Body of pancreas (tissue), 4 donors: ENCODE measurements at regions not wholly inside any gene's neighbourhood (a gene's known extent, or its start where the extent isn't known, plus 50 kb on each side); places are given as distances from the start of the nearest gene placed in this dataset.
"Not testable (repeated sequence)": the region's sequence is repeated elsewhere in the genome, so short reads cannot be mapped to it uniquely, and the experiment has no call there.

Experiments
- ATAC-seq: fragments of 150-250 bp; one replicate; pipeline ENCODE4 v1.9.1; 2016
- DNase-seq, 4 donors: peaks; one replicate each; pipeline ENCODE4 v3.0.0-alpha.2; 2019
- H3K27ac ChIP-seq, 4 donors: fragments of 200-600 bp; sonication (generic); 1 replicate in 3 of 4; 2 replicates in 1 of 4; pipeline versions ENCODE4 v1.5.1 to v1.6.1; 2016 to 2019; ENCODE audit warnings: mild to moderate bottlenecking in 1 of 4, mixed read lengths in 1 of 4, moderate library complexity in 1 of 4
- H3K27me3 ChIP-seq, 2 donors: fragments of 200-600 bp; sonication (generic); one replicate each; pipeline ENCODE4 v1.6.0; 2016; ENCODE audit warnings: mild to moderate bottlenecking in 1 of 2
- H3K36me3 ChIP-seq, 2 donors: fragments of 200-600 bp; sonication (generic); replicated peaks in 1 of 2; 2 replicates each; pipeline ENCODE4 v1.5.1; 2016; ENCODE audit warnings: low read depth in 2 of 2; ENCODE audit not compliant: insufficient read depth in 1 of 2
- H3K4me1 ChIP-seq: fragments of 200-600 bp; sonication (generic); one replicate; pipeline ENCODE4 v1.6.0; 2016
- H3K4me3 ChIP-seq, 2 donors: fragments of 200-600 bp; sonication (generic); 1 replicate in 1 of 2; 2 replicates in 1 of 2; pipeline ENCODE4 v1.5.1; 2016 to 2019
- H3K9me3 ChIP-seq, 3 donors: fragments of 200-600 bp; sonication (generic); 1 replicate in 2 of 3; 2 replicates in 1 of 3; pipeline ENCODE4 v1.5.1; 2016
- POLR2A ChIP-seq, 3 donors: fragments of 450-650 bp; IDR thresholded peaks; one replicate each; pipeline ENCODE4 v1.6.1; 2016; ENCODE audit warnings: antibody characterized with exemption in 3 of 3, mild to moderate bottlenecking in 2 of 3
- WGBS, 2 donors: methylation state at CpG; one replicate each; pipeline ENCODE4 v1.1.5; 2017; 5-methylcytosine and 5-hydroxymethylcytosine counted together
- intact Hi-C: fragments of 100-400 bp; cut with DNase I; formaldehyde crosslinking; loops from one replicate; pipeline ENCODE4 v1.15.1; 2023
- TF ChIP-seq, protein P1 (sequence below), 7 experiments: fragments of 450-650 bp in 4 of 7; fragments of 200-600 bp in 3 of 7; sonication (generic) in 3 of 7; IDR thresholded peaks; one replicate each; pipeline ENCODE4 v1.5.1; 2016 to 2019; ENCODE audit warnings: antibody characterized with exemption in 7 of 7

DNA sequence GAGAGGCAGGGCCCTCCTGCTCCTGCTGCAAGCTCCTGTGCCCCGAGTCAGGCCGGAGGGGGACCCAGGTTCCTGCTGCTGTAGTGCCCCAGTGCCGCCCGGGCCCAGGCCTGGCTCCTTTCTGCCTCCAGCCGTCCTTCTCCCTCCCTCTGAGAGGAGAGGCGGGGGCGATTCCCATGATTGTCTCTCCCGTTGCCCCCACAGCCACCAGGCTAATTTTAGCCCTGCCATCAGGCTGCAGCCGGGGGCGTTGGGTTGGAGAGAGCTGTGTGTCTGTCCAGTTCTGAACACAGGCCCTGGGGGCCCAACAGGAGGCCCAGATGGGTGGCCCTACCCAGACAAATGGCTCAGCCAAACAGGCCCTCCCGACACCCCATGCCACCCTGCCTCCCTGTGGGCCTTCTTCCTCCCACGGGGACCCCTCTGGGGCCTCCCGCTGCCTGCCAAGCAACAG, 214.8 kb downstream of the TBC1D2B start:
- ATAC-seq (no peak), DNase-seq (peak in 1 of 4 donors; percentile 5)
- 71 to 80% methylated on average over 9 of the region's 13 CpGs for WGBS, 2 donors

DNA sequence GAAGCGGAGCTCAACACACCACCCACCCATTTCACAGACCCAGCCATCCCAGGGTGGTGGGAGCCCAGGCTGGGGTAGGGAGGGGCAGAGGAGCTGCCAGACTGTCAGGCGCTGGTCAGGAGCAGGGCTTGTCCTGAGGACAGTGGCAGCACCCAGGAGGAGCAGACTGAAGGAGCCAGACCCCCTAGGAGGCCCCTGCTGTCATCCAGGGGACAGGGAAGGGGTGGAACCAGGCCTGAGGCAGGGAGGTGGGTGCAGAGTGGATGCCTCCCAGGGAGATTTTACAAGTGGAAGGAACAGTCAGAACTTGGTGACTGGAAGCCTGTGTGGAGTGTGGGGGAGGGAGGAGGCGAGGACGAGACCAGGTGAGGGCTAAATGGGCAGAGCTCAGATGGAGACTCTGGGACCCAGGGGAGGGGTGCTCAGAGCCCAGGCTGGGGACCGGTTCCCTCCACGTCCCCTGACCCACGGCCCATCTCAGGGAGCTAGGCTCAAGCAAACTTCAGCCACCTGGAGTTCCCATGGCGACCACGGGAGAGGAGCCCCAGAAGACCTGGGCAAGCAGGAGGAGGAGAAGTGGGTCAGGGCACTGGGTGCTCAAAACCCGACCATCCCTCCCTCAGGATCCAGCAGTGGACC, 215.4 kb downstream of the TBC1D2B start:
- 74 to 75% methylated on average over 10 of the region's 10 CpGs for WGBS, 2 donors
- ATAC-seq, intact Hi-C loops: not testable (repeated sequence)

More for the DNA sequence above, 214.8 kb downstream of the TBC1D2B start:
- H3K4me3 ChIP-seq: no peak overlapping the region
- H3K4me1 ChIP-seq: peaks cover 20% of the 10 kb centered on the region
- H3K27me3 ChIP-seq: no peaks in the 10 kb centered on the region
- no peaks in the 10 kb centered on the region for H3K9me3 ChIP-seq
- no peaks in the 10 kb centered on the region for H3K36me3 ChIP-seq
- no peak for TF ChIP-seq POLR2A (IDR thresholded peaks at IDR 0.05)
- TF ChIP-seq, protein P1, sequence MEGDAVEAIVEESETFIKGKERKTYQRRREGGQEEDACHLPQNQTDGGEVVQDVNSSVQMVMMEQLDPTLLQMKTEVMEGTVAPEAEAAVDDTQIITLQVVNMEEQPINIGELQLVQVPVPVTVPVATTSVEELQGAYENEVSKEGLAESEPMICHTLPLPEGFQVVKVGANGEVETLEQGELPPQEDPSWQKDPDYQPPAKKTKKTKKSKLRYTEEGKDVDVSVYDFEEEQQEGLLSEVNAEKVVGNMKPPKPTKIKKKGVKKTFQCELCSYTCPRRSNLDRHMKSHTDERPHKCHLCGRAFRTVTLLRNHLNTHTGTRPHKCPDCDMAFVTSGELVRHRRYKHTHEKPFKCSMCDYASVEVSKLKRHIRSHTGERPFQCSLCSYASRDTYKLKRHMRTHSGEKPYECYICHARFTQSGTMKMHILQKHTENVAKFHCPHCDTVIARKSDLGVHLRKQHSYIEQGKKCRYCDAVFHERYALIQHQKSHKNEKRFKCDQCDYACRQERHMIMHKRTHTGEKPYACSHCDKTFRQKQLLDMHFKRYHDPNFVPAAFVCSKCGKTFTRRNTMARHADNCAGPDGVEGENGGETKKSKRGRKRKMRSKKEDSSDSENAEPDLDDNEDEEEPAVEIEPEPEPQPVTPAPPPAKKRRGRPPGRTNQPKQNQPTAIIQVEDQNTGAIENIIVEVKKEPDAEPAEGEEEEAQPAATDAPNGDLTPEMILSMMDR (IDR thresholded peaks at IDR 0.05): no peak
- intact Hi-C loops: no loop called here
- H3K27ac ChIP-seq: no peak overlapping the region

DNA sequence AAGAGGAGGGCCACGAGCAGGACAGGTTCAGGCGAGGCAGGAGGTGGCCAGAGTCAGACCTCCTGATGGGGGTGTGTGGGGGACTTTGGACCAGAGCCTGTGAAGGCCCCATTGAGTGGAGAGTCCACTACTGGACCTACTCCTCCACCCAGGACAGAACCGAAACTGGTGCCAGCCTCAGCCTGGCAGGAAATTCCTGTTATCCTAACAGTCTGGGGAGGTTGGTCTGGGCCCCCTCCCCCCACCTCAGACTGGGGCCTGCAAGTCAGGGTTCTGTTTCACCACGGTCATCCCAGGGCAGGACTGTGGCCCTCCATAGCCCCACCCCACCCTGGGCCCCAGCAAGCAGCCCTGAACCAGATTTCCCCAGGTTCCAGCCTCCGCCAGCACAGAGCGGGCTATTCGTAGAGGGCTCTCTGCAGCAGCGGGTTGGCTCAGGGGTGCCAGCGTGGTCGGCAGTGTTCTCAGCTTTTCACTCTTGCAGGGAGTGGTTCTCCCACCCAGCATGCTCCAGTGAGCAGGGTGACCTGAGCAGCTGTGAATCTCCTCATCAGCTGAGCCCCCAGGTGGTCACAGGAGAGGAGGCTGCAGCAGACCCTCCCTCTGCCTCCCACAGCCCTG, 217.3 kb downstream of the TBC1D2B start:
- H3K27ac ChIP-seq: peak overlapping the region in 2 of 4 donors; percentile 69 to 72
- no peak for ATAC-seq
- no peaks in the 10 kb centered on the region for H3K9me3 ChIP-seq
- H3K4me1 ChIP-seq: peaks cover 20% of the 10 kb centered on the region
- TF ChIP-seq, protein P1 (IDR thresholded peaks at IDR 0.05): no peak
- no peak for TF ChIP-seq POLR2A (IDR thresholded peaks at IDR 0.05)
- no peak overlapping the region for H3K4me3 ChIP-seq
- peak in 2 of 4 donors; percentile 4 to 10 for DNase-seq
- no peaks in the 10 kb centered on the region for H3K27me3 ChIP-seq
- no peaks in the 10 kb centered on the region for H3K36me3 ChIP-seq
- 76 to 81% methylated on average over 3 to 10 of the region's 10 CpGs for WGBS, 2 donors
- intact Hi-C loops: no loop called here

More for the DNA sequence above, 215.4 kb downstream of the TBC1D2B start:
- H3K9me3 ChIP-seq, H3K36me3 ChIP-seq, H3K4me3 ChIP-seq, H3K27ac ChIP-seq, H3K27me3 ChIP-seq: not testable (repeated sequence)
- H3K4me1 ChIP-seq: peaks cover 20% of the 10 kb centered on the region
- peak in 1 of 4 donors; percentile 7 for DNase-seq

DNA sequence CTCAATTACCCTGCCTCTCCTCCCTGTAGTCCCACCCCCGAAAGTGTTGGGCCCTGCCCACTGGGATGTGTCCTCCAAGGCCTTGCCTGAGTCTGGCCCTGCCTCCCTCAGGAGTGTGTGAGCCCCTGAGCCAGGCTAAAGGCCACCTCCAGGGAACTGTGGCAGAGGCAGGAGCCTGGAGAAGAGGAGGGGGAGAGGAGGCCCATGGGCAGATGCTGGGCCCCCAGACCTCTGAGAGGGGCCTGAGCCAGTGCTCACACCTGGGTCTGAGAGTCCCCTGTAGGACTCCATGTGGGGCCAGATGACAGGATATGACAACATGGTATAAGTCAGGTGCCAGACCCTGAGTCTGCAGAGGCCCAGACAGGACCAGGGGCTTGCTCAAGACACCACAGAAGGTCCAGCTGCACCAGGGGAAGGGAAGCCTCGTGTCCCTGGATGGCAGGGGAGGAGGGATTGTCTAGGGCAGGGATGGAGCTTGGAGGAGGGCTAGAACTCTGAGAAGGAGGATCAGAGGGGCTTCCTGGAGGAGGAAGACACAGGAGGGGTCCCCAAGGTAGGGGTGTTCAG, 217.9 kb downstream of the TBC1D2B start:
- peak; percentile 77 to 89 (median 88) for DNase-seq
- peaks cover 20% of the 10 kb centered on the region for H3K4me1 ChIP-seq
- no peaks in the 10 kb centered on the region for H3K9me3 ChIP-seq
- 41 to 88% methylated on average over 1 to 2 of the region's 2 CpGs for WGBS, 2 donors
- intact Hi-C loops: no loop called here
- H3K36me3 ChIP-seq: no peaks in the 10 kb centered on the region
- no peak overlapping the region for H3K4me3 ChIP-seq
- H3K27ac ChIP-seq: peak overlapping the region; percentile 10 to 72 (median 62)
- H3K27me3 ChIP-seq: no peaks in the 10 kb centered on the region
- peak; percentile 87 for ATAC-seq
- TF ChIP-seq, protein P1 (IDR thresholded peaks at IDR 0.05): no peak
- no peak for TF ChIP-seq POLR2A (IDR thresholded peaks at IDR 0.05)

DNA sequence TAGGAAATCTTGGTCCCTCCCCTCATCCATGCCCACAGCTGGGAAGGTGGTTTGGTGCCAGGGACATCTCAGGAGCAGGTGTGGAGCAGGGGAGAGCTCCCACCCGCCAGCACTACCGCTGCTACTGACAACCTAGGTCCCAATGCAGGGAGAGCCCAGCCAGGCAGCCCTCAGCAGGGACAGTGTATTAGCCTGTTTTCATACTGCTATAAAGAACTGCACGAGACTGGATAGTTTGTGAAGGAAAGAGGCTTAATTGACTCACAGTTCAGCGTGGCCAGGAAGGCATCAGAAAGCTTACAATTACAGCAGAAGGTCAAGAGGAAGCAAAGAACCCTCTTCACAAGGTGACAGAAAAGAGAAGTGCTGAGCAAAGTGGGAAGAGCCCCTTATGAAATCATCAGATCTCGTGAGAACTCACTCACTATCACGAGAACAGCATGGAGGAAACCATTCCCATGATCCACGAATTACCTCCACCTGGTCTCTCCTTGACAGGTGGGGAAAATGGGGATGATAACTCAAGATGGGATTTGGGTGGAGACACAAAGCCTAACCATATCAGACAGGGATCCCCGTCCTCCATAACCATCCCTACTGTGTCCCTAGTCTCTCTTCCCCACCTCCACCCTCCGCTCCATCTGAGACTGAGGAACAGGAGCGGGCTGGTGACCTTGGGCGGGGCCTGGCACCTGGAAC, 218.6 kb downstream of the TBC1D2B start:
- peak in 2 of 3 donors; percentile 19 to 37 for TF ChIP-seq POLR2A (IDR thresholded peaks at IDR 0.05)
- TF ChIP-seq, protein P1 (IDR thresholded peaks at IDR 0.05): no peak
- H3K27me3 ChIP-seq: no peaks in the 10 kb centered on the region
- peak; percentile 79 for ATAC-seq
- WGBS, 2 donors: 29 to 38% methylated on average over 8 to 11 of the region's 11 CpGs
- H3K36me3 ChIP-seq: no peaks in the 10 kb centered on the region
- intact Hi-C loops: no loop called here
- DNase-seq: peak; percentile 68 to 83 (median 80)
- H3K4me1 ChIP-seq: peaks cover 20% of the 10 kb centered on the region
- no peak overlapping the region for H3K4me3 ChIP-seq
- H3K27ac ChIP-seq: peak overlapping the region; percentile 10 to 72 (median 62)
- H3K9me3 ChIP-seq: no peaks in the 10 kb centered on the region
